Left lung (tissue), 4 donors: ENCODE measurements at regions not wholly inside any gene's neighbourhood (a gene's known extent, or its start where the extent isn't known, plus 50 kb on each side); places are given as distances from the start of the nearest gene placed in this dataset.

Source experiments
- ATAC-seq: fragments of 200-7000 bp; cut with Tn5 transposase; one replicate; pipeline ENCODE4 v1.9.1; 2020; ENCODE audit warnings: moderate library complexity
- DNase-seq, 4 donors: peaks; one replicate each; pipeline ENCODE4 v3.0.0-alpha.2; 2013 to 2020
- H3K27ac ChIP-seq, 2 donors: fragments of 200-600 bp; sonication (generic) in 1 of 2; one replicate each; pipeline versions ENCODE4 v1.5.0 to v1.8.0; 2020 to 2021
- H3K27me3 ChIP-seq, 2 donors: fragments of 200-600 bp; sonication (generic) in 1 of 2; one replicate each; pipeline versions ENCODE4 v1.5.0 to v1.8.0; 2020 to 2021
- H3K36me3 ChIP-seq, 2 donors: fragments of 200-600 bp; sonication (generic) in 1 of 2; one replicate each; pipeline versions ENCODE4 v1.5.0 to v1.8.0; 2020 to 2021
- H3K4me1 ChIP-seq, 2 donors: fragments of 200-600 bp; one replicate each; pipeline ENCODE4 v1.8.0; 2021
- H3K4me3 ChIP-seq, 2 donors: fragments of 200-600 bp; sonication (generic) in 1 of 2; one replicate each; pipeline versions ENCODE4 v1.5.0 to v1.8.0; 2020 to 2021; ENCODE audit warnings: mild to moderate bottlenecking in 1 of 2
- H3K9me3 ChIP-seq, 2 donors: fragments of 200-600 bp; sonication (generic) in 1 of 2; one replicate each; pipeline versions ENCODE4 v1.5.0 to v1.8.0; 2020 to 2021
- intact Hi-C, 2 donors: fragments of 100-400 bp; cut with DNase I; formaldehyde crosslinking; loops; one replicate each; pipeline versions ENCODE4 v1.11.2 to v1.14.2; 2022
- TF ChIP-seq, protein P1 (sequence below), 2 donors: fragments of 200-600 bp; sonication (generic) in 1 of 2; IDR thresholded peaks; one replicate each; pipeline versions ENCODE4 v1.5.0 to v1.8.0; 2021; ENCODE audit warnings: antibody characterized with exemption in 2 of 2
- donor health status: DM: no; HTN: yes; CAD: no.
- donor health status: DM: no; HTN: no; CAD: no.

DNA sequence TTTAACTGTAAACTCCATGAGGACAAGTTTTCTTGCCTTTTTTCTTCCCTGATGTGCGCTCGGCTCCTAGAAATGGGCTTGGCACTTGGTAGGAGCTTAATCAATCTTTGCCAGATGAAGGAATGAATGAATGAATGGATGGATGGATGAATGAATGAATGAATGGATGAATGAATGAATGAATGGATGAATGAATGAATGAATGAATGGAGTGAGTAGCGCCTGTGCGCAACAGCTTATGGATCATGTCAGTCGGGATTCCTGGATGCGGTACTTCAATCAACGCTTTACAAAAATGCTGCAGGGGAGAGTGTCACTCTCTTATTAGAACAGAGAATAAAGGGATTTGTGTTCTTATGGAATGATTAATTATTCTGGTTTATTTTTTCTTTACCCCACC, 267.3 kb downstream of the TFAP2C start:
- intact Hi-C loops = no loop called here
- peaks cover 0 to 28% of the 10 kb centered on the region in 2 donors for H3K27me3 ChIP-seq
- peaks cover 0 to 4% of the 10 kb centered on the region in 2 donors for H3K9me3 ChIP-seq
- ATAC-seq = no peak
- H3K36me3 ChIP-seq = no peaks in the 10 kb centered on the region
- no peak overlapping the region for H3K4me3 ChIP-seq
- no peak overlapping the region for H3K27ac ChIP-seq
- H3K4me1 ChIP-seq = no peaks in the 10 kb centered on the region
- TF ChIP-seq, protein P1, sequence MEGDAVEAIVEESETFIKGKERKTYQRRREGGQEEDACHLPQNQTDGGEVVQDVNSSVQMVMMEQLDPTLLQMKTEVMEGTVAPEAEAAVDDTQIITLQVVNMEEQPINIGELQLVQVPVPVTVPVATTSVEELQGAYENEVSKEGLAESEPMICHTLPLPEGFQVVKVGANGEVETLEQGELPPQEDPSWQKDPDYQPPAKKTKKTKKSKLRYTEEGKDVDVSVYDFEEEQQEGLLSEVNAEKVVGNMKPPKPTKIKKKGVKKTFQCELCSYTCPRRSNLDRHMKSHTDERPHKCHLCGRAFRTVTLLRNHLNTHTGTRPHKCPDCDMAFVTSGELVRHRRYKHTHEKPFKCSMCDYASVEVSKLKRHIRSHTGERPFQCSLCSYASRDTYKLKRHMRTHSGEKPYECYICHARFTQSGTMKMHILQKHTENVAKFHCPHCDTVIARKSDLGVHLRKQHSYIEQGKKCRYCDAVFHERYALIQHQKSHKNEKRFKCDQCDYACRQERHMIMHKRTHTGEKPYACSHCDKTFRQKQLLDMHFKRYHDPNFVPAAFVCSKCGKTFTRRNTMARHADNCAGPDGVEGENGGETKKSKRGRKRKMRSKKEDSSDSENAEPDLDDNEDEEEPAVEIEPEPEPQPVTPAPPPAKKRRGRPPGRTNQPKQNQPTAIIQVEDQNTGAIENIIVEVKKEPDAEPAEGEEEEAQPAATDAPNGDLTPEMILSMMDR (IDR thresholded peaks at IDR 0.05) = no peak
- DNase-seq = no peak

DNA sequence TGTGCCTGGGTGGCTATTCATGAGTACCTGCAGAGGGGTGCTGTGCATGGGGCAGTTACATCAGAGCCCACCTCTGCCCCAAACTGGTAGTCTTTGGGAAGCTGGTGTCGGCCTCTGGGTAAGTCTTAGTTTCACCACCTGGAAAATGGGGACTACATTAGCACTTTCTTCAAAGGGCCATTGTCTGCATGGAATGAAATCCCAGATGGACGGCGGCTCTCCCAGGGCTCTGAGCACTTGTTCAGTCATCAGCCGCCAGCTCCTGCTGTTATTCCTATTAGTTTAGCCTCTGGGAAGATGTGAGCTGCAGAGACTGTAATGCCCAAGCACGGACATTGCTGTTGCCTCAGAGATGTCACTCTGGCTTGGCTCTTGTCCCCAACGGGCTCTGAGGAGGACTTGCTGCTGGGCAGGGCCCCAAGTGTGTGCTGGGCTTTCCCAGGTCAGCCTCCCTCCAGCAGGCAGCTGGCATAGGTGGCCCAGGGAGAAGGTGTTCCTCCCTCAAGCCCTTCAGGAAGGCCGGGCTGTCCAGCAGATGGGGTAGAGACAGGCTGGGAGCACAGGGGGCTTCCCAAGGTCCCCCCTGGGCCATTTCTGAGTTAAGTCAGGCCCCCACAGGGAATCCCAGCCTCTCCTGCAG, 268.3 kb downstream of the TFAP2C start:
- no peak overlapping the region for H3K4me3 ChIP-seq
- no peaks in the 10 kb centered on the region for H3K4me1 ChIP-seq
- H3K9me3 ChIP-seq = peaks cover 0 to 5% of the 10 kb centered on the region in 2 donors
- H3K27me3 ChIP-seq = peaks cover 0 to 28% of the 10 kb centered on the region in 2 donors
- TF ChIP-seq, protein P1 (IDR thresholded peaks at IDR 0.05) = no peak
- H3K27ac ChIP-seq = no peak overlapping the region
- DNase-seq (no peak), ATAC-seq (no peak)
- no peaks in the 10 kb centered on the region for H3K36me3 ChIP-seq
- intact Hi-C loops = no loop called here

DNA sequence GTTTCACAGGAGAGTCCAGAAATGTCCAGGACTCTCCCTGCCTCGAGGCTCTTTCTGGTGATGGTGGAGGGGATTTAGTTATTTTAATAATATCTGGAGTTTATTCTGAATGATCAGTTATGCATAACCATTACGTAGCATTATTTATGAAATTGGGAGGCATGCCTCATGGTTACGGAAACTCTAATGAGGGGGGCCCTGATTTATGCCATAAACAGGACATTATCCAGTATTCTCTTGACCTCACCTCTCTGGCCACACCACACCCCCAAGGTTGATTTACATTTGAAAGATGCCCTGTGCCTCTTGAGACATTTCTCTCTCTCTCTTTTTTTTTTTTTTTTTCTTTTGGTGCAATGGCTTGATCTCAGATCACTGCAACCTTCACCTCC, 268.8 kb downstream of the TFAP2C start:
- intact Hi-C loops = no loop called here
- DNase-seq (no peak), ATAC-seq (no peak)
- Histone ChIP-seq H3K9me3 (peaks cover 0 to 5% of the 10 kb centered on the region in 2 donors), H3K27ac (no peak overlapping the region), H3K4me1 (no peaks in the 10 kb centered on the region), H3K36me3 (no peaks in the 10 kb centered on the region), H3K4me3 (no peak overlapping the region), H3K27me3 (peaks cover 0 to 28% of the 10 kb centered on the region in 2 donors)
- TF ChIP-seq, protein P1 (IDR thresholded peaks at IDR 0.05) = no peak

DNA sequence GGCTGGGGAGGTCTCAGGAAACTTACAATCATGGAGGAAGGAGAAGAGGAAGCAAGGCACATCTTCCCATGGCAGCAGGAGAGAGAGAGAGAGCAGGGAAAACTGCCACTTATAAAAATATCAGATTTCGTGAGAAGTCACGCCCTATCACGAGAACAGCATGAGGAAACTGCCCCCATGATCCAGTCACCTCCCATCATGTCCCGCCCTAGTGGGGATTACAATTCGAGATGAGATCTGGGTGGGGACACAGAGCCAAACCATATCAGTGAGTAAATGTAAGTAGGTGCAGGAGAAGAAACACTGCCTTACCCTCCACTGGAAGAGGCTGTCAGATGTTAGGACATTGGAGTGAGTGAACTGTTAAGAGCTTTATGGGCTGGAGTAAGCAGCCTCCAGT, 270.4 kb downstream of the TFAP2C start:
- intact Hi-C loops = no loop called here
- DNase-seq (no peak), ATAC-seq (no peak)
- Histone ChIP-seq H3K27ac (no peak overlapping the region), H3K4me3 (no peak overlapping the region), H3K36me3 (no peaks in the 10 kb centered on the region), H3K4me1 (no peaks in the 10 kb centered on the region), H3K9me3 (peaks cover 0 to 5% of the 10 kb centered on the region in 2 donors), H3K27me3 (peaks cover 0 to 28% of the 10 kb centered on the region in 2 donors)
- TF ChIP-seq, protein P1 (IDR thresholded peaks at IDR 0.05) = no peak

DNA sequence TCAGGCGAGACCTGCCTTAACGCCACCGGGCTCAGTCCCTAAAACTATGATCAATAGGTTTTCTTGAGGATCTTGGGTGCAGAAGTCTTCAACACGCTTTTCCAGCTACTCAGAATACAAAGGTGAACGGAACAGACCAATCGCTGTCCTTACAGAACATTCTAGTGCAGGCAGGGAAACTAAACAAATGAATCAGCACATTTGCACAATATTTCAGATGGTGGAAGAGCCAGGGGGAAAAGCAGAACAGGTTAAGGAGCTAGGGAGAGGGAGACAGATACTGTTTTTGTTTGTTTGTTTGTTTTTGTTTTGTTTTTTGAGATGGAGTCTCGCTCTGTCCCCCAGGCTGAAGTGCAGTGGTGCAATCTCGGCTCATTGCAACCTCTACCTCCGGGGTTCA, 271.1 kb downstream of the TFAP2C start:
- no peak overlapping the region for H3K4me3 ChIP-seq
- TF ChIP-seq, protein P1 (IDR thresholded peaks at IDR 0.05) = no peak
- no peak overlapping the region for H3K27ac ChIP-seq

More for the DNA sequence above, 271.1 kb downstream of the TFAP2C start:
- Histone ChIP-seq H3K27me3 (peaks cover 0 to 28% of the 10 kb centered on the region in 2 donors), H3K4me1 (no peaks in the 10 kb centered on the region), H3K36me3 (no peaks in the 10 kb centered on the region), H3K9me3 (peaks cover 0 to 5% of the 10 kb centered on the region in 2 donors)
- no peak for ATAC-seq
- DNase-seq = no peak
- intact Hi-C loops = no loop called here
